Activated CD4-positive, alpha-beta T cell treated with anti-CD3 and anti-CD28 coated beads, Interleukin-2, amount 10 ng/mL, durations not matched to agents 7 days and 5 days (primary cell): ENCODE measurements at regions not wholly inside any gene's neighbourhood (a gene's known extent, or its start where the extent isn't known, plus 50 kb on each side); places are given as distances from the start of the nearest gene placed in this dataset.
"Not testable (repeated sequence)": the region's sequence is repeated elsewhere in the genome, so short reads cannot be mapped to it uniquely, and the experiment has no call there.

Source experiments
- CTCF ChIA-PET: fragments of 350-600 bp; sonication (Branson Sonifier 250); formaldehyde crosslinking; loops from one replicate; lab custom pipeline; 2021; ENCODE audit warnings: antibody characterized with exemption; lab: Charles Lee
- POLR2A ChIA-PET: fragments of 350-600 bp; sonication (Branson Sonifier 250); formaldehyde crosslinking; loops from one replicate; lab custom pipeline; 2021; ENCODE audit warnings: antibody characterized with exemption; lab: Charles Lee
- DNase-seq: peaks from one replicate; pipeline ENCODE4 v3.0.0-alpha.2; 2020
- H3K27ac Mint-ChIP-seq: one replicate; pipeline ENCODE4 v1.8.0; 2021; ENCODE audit warnings: mild to moderate bottlenecking, moderate library complexity, mixed read lengths
- H3K27me3 Mint-ChIP-seq: one replicate; pipeline ENCODE4 v1.8.0; 2021; ENCODE audit warnings: mixed read lengths
- H3K36me3 Mint-ChIP-seq: one replicate; pipeline ENCODE4 v1.8.0; 2021; ENCODE audit warnings: low read depth, mixed read lengths
- H3K4me1 Mint-ChIP-seq: one replicate; pipeline ENCODE4 v1.8.0; 2021; ENCODE audit warnings: mixed read lengths
- H3K4me3 Mint-ChIP-seq: one replicate; pipeline ENCODE4 v1.8.0; 2021; ENCODE audit warnings: mild to moderate bottlenecking, moderate library complexity, mixed read lengths
- H3K9me3 Mint-ChIP-seq: one replicate; pipeline ENCODE4 v1.8.0; 2021; ENCODE audit warnings: mixed read lengths

GRCh38 chr5:142405023-142405422, 80.2 kb upstream of the SPRY4 start:
- H3K27ac Mint-ChIP-seq = no peak overlapping the region
- H3K27me3 Mint-ChIP-seq = no peaks in the 10 kb centered on the region
- no peak for DNase-seq
- POLR2A ChIA-PET = no interaction called here
- CTCF ChIA-PET = interaction anchor here (1.2 to 1.9 kb wide), 2 partner anchors 18 to 24 kb away, joined by 4 to 5 read pairs; no protein-coding TSS in a partner anchor
- H3K36me3 Mint-ChIP-seq = no peaks in the 10 kb centered on the region
- H3K9me3 Mint-ChIP-seq = no peaks in the 10 kb centered on the region
- no peak overlapping the region for H3K4me3 Mint-ChIP-seq
- H3K4me1 Mint-ChIP-seq = no peaks in the 10 kb centered on the region

GRCh38 chr5:142404046-142404477, 79.2 kb upstream of the SPRY4 start:
- POLR2A ChIA-PET = no interaction called here
- no peaks in the 10 kb centered on the region for H3K27me3 Mint-ChIP-seq

GRCh38 chr5:142403583-142403982, 78.8 kb upstream of the SPRY4 start:
- DNase-seq = no peak
- CTCF ChIA-PET = interaction anchor here (0.7 to 2.9 kb wide), 3 partner anchors 11 to 1362 kb away, joined by 3 to 9 read pairs (median 5); no protein-coding TSS in a partner anchor
- Mint-ChIP-seq H3K4me1 (no peaks in the 10 kb centered on the region), H3K27ac (no peak overlapping the region), H3K4me3 (no peak overlapping the region), H3K27me3 (no peaks in the 10 kb centered on the region), H3K9me3 (no peaks in the 10 kb centered on the region), H3K36me3 (no peaks in the 10 kb centered on the region)
- POLR2A ChIA-PET = no interaction called here

More at GRCh38 chr5:142404046-142404477, 79.2 kb upstream of the SPRY4 start:
- H3K4me1 Mint-ChIP-seq = no peaks in the 10 kb centered on the region
- no peaks in the 10 kb centered on the region for H3K36me3 Mint-ChIP-seq
- H3K4me3 Mint-ChIP-seq = no peak overlapping the region
- no peaks in the 10 kb centered on the region for H3K9me3 Mint-ChIP-seq
- CTCF ChIA-PET = interaction anchor here (1.9 to 2.9 kb wide), 2 partner anchors 10 to 18 kb away, joined by 5 to 9 read pairs; no protein-coding TSS in a partner anchor
- no peak for DNase-seq
- no peak overlapping the region for H3K27ac Mint-ChIP-seq

GRCh38 chr5:142402752-142403318, 78.0 kb upstream of the SPRY4 start:
- Mint-ChIP-seq H3K27ac (no peak overlapping the region), H3K9me3 (no peaks in the 10 kb centered on the region), H3K36me3 (no peaks in the 10 kb centered on the region), H3K4me1 (no peaks in the 10 kb centered on the region), H3K4me3 (no peak overlapping the region), H3K27me3 (no peaks in the 10 kb centered on the region)
- CTCF ChIA-PET = interaction anchor here (0.7 to 2.9 kb wide), 3 partner anchors 9 to 1361 kb away, joined by 3 to 9 read pairs (median 3); no protein-coding TSS in a partner anchor
- DNase-seq = no peak
- POLR2A ChIA-PET = no interaction called here

- POLR2A ChIA-PET = no interaction called here
- DNase-seq = no peak
- CTCF ChIA-PET = interaction anchor here (1.2 to 1.6 kb wide), 2 partner anchors 9 to 76 kb away, joined by 3 to 7 read pairs; partner anchors contain the start of gene SPRY4
- Mint-ChIP-seq H3K27me3 (peaks cover 4% of the 10 kb centered on the region), H3K36me3 (no peaks in the 10 kb centered on the region), H3K27ac (no peak overlapping the region), H3K4me3 (no peak overlapping the region), H3K9me3 (peaks cover 12% of the 10 kb centered on the region), H3K4me1 (no peaks in the 10 kb centered on the region)
Observed at GRCh38 chr5:142400415-142400814, 75.6 kb upstream of the SPRY4 start.

DNA sequence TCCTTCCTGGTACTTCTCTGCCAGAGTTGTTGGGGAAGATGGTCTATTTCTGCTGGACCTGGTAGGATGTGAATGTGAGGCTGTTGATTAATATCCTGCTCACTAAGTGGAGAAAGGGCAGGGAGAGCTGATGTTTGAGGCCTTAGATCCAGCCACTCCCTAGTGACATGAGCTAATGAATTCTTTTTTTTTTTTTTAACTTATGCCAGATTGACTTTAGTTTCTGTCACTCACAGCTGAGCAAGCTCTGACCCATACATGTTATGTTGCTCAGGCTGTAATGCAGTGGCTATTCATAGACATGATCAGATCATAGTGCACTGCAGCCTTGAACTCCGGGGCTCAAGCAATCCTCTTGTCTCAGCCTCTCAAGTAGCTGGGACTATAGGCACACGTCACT, 75.1 kb upstream of the SPRY4 start:
- Mint-ChIP-seq H3K36me3 (no peaks in the 10 kb centered on the region), H3K27me3 (peaks cover 4% of the 10 kb centered on the region), H3K4me3 (no peak overlapping the region), H3K4me1 (no peaks in the 10 kb centered on the region), H3K27ac (no peak overlapping the region), H3K9me3 (peaks cover 17% of the 10 kb centered on the region)
- POLR2A ChIA-PET = no interaction called here
- CTCF ChIA-PET = interaction anchor here (1.2 to 1.6 kb wide), 2 partner anchors 10 to 75 kb away, joined by 3 to 7 read pairs; partner anchors contain the start of gene SPRY4
- no peak for DNase-seq

- Mint-ChIP-seq H3K9me3 (peaks cover 17% of the 10 kb centered on the region), H3K36me3 (no peaks in the 10 kb centered on the region), H3K4me1 (no peaks in the 10 kb centered on the region), H3K4me3 (no peak overlapping the region), H3K27me3 (peaks cover 4% of the 10 kb centered on the region), H3K27ac (no peak overlapping the region)
- CTCF ChIA-PET = interaction anchor here (1.7 kb wide), 1 partner anchor 12 kb away, joined by 7 read pairs; no protein-coding TSS in a partner anchor
- POLR2A ChIA-PET = no interaction called here
- DNase-seq = no peak
Observed at GRCh38 chr5:142398730-142399055, 73.9 kb upstream of the SPRY4 start.

GRCh38 chr5:142398011-142398729, 73.3 kb upstream of the SPRY4 start:
- DNase-seq, H3K36me3 Mint-ChIP-seq, H3K27ac Mint-ChIP-seq, H3K4me1 Mint-ChIP-seq, H3K4me3 Mint-ChIP-seq, H3K27me3 Mint-ChIP-seq, POLR2A ChIA-PET: not testable (repeated sequence)
- peaks cover 17% of the 10 kb centered on the region for H3K9me3 Mint-ChIP-seq
- CTCF ChIA-PET = interaction anchor here (1.3 to 1.7 kb wide), 2 partner anchors 11 to 14 kb away, joined by 3 to 7 read pairs; no protein-coding TSS in a partner anchor

- DNase-seq = no peak
- Mint-ChIP-seq H3K4me3 (no peak overlapping the region), H3K4me1 (no peaks in the 10 kb centered on the region), H3K36me3 (no peaks in the 10 kb centered on the region), H3K27me3 (peaks cover 4% of the 10 kb centered on the region), H3K9me3 (peaks cover 17% of the 10 kb centered on the region), H3K27ac (no peak overlapping the region)
- POLR2A ChIA-PET = no interaction called here
- CTCF ChIA-PET = interaction anchor here (1.3 to 1.7 kb wide), 2 partner anchors 10 to 13 kb away, joined by 3 to 7 read pairs; no protein-coding TSS in a partner anchor
Observed at GRCh38 chr5:142397178-142397577, 72.4 kb upstream of the SPRY4 start.

GRCh38 chr5:142396436-142397038, 71.7 kb upstream of the SPRY4 start:
- Mint-ChIP-seq H3K27me3 (peaks cover 4% of the 10 kb centered on the region), H3K27ac (no peak overlapping the region), H3K9me3 (peaks cover 17% of the 10 kb centered on the region), H3K4me1 (no peaks in the 10 kb centered on the region), H3K36me3 (no peaks in the 10 kb centered on the region), H3K4me3 (no peak overlapping the region)
- CTCF ChIA-PET = interaction anchor here (1.3 kb wide), 1 partner anchor 13 kb away, joined by 3 read pairs; no protein-coding TSS in a partner anchor
- POLR2A ChIA-PET = no interaction called here
- no peak for DNase-seq

GRCh38 chr5:142395334-142395733, 70.5 kb upstream of the SPRY4 start:
- ChIA-PET CTCF (no interaction called here), POLR2A (no interaction called here)
- Mint-ChIP-seq H3K9me3 (peaks cover 17% of the 10 kb centered on the region), H3K36me3 (no peaks in the 10 kb centered on the region), H3K27ac (no peak overlapping the region), H3K4me1 (no peaks in the 10 kb centered on the region), H3K27me3 (peaks cover 4% of the 10 kb centered on the region), H3K4me3 (no peak overlapping the region)
- no peak for DNase-seq

DNA sequence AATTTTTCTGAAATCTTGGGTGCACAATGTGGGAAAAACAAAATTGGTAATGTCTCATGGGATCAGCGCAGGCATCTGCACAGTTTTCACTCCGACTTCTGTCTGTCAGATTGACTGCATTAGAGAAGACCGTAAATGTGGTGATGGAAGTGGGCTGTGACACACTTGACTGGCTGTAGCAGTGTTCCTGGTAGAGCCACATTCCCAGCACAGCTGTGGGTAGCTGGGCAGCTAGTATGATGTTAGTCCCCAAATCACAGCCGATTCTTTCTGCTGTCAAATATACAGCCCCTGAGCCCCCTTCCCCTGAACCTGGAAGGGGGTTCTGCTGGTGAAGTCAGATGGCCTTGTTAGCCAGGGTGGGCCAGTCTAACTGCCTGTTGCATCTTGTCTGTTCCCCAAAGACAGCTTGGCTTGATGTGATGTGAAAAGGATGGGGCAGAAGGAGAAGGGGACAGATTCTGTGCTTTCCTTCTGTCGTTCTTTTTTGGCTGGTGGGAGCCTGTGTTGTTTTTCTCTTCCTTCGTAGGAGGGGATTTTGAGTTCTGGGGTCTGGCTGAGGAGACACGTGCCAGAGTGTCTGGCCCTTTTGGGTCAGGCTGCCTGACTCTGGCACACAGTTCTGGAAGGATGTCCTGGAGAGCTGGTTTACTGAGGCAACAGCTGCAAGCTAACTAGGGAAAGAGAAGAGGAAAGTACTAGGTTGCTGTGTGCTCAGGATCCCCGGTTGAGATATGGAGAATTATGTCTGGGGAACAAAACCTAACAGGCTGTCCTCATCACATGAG, 66.4 kb upstream of the SPRY4 start:
- POLR2A ChIA-PET = no interaction called here

More for the DNA sequence above, 66.4 kb upstream of the SPRY4 start:
- Mint-ChIP-seq H3K27ac (no peak overlapping the region), H3K36me3 (no peaks in the 10 kb centered on the region), H3K4me1 (peaks cover 6% of the 10 kb centered on the region), H3K4me3 (no peak overlapping the region), H3K27me3 (peaks cover 5% of the 10 kb centered on the region), H3K9me3 (peaks cover 12% of the 10 kb centered on the region)
- no peak for DNase-seq
- CTCF ChIA-PET = interaction anchor here (1.5 kb wide), 1 partner anchor 17 kb away, joined by 3 read pairs; no protein-coding TSS in a partner anchor
